Myocyte (in vitro differentiated cells): ENCODE measurements at regions not wholly inside any gene's neighbourhood (a gene's known extent, or its start where the extent isn't known, plus 50 kb on each side); places are given as distances from the start of the nearest gene placed in this dataset.

ENCODE experiments used
- DNase-seq: peaks from one replicate; pipeline ENCODE4 v3.0.0-alpha.2; 2012; ENCODE audit warnings: low read depth

DNA sequence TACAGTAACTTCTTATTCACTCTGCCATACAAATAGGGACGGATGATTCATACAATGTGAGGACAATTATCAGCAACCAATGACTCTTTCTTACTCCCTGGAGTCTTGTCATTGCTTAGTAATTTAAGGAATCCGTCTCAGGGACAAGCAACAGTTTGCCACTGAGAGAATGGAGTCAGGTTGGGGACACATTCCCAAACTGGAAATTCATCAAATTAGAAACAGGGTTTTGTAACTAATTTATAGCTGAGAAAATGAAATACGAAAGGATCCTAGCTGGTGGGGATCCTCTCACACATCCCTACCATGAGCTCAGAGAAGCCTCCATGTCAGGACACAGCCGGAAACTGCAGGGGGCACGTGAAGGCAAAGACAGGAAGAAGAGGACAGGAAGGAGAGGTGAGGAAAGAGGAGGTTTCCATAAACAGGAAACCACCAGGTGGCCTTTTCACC, 50.4 kb upstream of the KDR start:
- DNase-seq = peak; percentile 49

DNA sequence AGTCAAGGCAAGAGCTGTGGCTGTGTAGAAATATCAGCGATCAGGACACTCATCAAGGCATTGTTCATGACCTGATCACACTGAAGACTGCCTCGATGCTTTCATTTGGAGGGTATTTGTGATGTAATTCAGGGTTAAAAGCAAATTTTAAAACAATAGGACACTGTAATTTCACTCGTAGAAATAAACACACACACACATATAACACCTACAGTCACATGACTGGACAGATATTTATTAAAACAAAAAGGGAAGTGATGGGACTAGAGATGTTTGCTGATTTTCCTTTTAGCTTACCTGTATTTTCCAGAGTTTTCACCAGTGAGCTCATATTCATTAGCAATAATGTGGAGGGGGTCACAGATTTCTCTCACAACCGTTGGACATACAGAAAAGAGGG, 51.1 kb upstream of the KDR start:
- no peak for DNase-seq

DNA sequence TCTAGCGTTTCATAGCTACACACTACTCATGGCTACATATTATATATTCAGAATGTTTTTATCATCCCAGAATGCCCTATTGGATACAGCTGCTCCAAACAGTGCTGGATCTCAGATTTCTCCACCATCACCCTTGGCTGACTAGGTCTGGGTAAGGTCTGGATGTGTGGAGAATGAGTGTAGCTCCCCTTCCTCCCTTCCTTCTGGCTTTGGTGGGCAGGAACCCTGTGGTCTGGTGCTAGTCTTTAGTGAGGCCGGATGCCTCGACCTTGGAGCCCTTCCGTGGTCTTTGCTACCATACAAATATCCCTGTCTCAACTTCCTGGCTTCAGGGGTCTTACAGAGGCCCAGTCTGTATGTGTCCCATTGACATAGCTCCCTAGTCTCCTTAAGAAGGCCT, 52.1 kb upstream of the KDR start:
- DNase-seq = peak; percentile 67

DNA sequence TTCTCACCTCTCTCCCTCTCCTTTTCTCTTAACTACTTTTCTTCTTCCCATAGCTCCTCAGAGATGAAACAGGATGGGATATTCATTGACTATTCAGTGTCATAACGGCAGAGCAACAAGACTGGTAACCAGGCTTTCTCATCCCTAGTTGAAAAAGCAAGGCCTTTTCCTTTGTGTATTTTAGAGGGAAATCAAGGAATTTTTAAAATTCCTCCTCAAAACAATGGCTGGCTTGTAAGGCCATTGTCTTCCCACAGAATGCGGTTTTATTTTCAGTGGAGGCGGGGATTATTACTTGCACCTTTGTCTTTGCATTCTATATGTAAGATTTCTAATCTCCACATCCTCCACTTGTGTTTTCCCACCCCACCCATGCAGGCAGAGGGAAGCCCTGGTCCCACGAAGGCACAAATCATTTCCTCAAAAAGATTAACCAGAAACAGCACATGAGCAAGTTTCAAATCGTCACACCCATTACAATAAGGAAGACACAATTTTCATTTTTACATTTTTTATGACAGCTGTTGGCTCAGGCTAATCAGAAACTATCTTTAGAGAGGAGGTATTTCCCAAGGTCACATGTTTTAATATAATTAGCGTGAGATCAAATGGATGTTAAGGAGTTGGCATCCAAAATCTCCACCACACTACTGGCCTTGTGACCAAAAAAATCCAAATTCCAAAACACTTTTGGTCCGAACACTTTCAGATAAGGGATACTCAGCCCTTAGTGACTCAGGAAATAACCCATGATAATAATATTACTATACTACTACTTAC, 53.0 kb upstream of the KDR start:
- DNase-seq = peak; percentile 52

DNA sequence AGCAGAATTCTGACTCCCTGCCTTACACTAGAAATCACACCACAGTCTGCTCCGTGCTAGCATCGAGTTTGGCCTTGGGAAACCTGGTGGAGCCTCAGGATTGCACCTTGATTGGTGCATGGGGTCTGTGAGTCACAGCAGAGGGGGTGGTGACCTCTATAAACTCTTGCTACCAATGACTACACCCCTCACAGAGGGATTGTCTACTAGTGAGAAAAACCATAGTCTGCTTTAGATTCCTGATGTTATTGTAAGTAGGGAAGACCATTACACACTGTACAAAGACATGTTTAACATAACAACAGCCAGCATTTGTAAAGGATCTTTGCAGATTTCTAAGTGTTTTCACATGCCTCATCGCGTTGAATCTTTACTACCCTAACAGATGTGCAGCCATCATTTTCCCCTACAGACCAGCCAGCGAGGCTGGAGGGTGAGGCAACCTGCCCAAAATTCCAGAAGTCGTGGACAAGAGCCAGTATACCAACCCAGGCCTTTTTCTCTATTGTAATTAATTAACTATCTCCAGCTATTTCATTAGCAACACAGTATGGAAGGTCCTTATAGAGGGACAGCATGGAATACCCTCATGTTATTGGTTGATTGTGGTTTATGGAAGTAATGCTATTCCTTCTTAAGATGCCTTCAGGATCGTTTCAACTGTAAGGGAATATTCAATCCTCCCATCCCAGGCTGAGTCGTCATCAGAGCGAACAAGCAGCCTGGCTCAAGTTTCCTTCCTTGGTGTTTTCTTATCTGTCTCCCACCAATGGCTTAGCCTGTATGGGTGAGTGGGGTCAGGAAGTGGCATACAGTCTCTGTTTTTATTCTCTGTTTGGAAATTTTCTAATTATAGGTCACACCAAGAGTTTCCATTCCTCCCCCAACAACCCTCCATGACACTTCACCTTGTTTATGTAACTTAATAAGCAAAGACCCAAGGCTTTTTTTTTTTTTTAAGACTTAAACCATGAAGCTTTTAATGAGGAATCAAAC, 55.9 kb upstream of the KDR start:
- peak; percentile 47 for DNase-seq

DNA sequence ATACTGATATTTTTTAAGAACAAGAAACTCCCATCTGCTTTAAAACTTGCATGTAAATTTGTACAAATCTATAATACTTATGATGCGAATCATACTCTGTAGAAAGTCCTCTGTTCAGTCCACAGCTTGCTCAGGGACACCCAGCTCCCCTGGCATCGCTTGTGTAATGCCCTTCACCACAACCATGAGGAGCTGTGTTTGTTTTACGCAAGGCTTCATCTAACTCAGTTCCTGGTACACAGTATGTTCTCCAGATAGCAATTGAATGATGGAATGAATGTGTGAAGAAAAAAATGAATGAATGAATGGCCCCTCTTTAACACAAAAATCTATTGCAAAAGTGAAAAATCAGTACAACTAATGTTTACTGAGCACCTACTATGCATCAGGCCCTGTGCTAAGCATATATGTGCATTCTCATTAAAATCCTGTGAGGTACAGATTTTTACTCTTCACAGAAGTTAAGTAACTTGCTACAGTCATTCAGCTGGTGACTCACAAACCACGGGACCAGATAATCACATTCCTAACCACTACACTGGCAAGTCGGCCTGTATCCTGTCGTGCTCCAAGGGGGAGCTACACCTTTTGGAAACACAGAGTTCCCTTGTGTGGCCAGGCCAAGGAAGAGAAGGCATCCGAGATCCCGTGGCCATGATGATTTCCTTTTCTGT, 58.7 kb upstream of the KDR start:
- DNase-seq = peak; percentile 67

DNA sequence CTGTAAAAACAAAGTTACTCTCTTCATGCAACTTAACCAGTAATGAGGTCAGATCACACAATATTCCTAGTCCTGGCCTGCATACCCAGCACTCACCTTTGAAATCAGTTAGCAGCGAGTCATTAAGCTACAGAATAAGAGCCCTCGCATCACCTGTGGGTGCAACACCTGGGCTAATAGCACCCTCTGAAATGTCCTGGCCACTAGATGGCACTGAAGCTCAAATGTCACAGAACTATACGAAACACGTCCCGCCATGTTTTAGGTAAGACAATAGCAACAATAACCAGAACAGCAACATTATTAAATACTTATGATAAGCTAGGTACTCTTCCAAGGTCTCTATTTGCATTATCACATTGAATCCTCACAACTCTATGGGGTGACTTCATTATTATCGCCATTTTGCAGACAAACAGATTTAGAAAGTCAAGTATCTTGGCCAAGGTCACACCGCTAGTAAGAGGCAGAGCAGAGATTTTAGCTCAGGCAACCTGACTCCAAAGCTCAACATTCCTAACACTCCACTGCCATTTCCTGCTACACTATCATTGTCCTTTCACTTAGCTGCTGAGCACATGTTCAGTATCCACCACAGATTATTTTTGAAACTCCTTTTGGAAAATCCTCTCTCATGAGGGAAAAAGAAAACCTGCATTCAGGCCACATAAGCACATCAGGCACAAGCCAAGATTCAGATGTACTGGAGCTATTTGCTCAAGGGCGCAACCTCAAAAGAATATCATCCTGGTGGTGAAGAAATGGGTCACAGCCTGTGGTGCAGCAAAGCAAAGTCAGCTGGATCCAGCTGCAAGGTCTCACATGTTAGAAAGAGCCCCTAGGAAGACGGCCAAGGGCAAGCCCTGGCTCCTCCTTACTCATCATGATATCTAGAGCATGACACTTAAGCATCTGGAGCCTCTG, 59.5 kb upstream of the KDR start:
- DNase-seq = peak; percentile 42

DNA sequence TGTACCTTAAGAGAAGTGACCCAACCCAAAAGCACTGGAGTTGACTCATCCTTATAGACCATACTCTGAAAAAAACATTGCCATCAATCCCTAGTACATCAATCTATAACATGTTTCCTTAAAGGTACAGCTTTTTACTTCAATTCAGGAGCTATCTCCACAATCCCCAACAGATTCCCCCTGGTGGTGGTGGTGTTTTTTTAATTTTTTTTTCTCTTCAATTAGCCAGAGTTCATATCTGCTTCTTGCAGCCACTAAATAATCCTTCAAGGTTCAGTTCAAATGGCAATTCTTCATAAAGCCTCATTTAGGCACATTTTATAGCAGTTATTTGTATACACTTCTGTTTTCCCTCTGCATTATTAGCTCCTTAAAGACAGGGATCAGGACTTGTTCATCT, 60.7 kb upstream of the KDR start:
- no peak for DNase-seq

DNA sequence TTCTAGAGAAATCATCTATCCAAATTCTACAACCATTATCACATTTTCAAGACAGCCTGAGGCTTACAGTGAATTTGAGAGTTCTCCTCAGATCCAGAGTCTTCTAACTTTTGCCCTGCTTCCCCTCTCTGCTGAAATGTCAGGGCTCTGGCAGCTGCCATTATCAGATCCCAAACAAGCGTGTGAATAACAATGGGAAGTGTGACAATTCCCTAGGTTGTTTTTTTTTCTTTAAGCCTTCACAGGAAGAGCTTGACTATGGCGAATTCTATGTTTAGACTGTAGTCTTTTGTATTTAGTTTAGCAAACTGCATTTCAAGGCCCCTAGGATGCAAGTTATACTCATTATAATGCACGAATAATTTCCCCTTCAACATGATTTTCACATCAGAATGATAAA, 61.3 kb upstream of the KDR start:
- DNase-seq = no peak

DNA sequence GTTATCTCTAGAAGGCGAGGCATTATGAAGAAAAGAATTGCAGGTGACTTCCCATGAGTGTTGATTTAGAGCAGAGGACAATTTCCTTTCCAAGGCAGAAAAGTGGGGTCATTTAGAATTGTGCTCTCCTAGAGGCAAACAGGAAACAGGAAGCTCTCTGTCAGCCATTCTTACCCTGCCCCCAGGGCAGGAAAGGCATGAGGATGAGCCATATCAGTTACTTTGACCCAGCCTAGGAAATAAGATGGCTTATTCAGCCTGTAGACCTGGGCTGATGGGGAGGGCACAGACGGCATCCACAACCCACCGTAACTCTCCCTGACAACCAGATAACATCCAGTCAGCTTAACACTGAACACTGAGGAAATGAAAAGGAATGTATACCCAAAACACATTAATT, 88.8 kb upstream of the KDR start:
- no peak for DNase-seq

DNA sequence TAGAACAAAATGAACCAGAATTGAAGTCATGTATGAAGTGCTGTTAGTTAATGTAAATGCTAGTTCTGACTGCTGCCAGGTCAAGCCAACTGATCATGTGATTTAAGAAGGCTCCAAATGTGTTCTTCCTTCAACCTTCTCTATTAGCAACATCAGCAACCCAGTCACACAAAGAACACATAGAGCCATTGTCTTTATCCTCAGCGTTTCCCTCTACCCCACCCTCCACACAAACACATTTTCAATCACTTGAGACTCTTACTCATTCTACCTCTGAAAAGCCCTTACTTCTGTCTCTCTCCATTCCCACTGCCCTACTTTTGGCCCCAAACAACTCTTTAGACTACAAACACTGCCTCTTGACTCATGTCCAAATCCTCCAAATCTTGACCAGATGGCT, 89.7 kb upstream of the KDR start:
- no peak for DNase-seq

DNA sequence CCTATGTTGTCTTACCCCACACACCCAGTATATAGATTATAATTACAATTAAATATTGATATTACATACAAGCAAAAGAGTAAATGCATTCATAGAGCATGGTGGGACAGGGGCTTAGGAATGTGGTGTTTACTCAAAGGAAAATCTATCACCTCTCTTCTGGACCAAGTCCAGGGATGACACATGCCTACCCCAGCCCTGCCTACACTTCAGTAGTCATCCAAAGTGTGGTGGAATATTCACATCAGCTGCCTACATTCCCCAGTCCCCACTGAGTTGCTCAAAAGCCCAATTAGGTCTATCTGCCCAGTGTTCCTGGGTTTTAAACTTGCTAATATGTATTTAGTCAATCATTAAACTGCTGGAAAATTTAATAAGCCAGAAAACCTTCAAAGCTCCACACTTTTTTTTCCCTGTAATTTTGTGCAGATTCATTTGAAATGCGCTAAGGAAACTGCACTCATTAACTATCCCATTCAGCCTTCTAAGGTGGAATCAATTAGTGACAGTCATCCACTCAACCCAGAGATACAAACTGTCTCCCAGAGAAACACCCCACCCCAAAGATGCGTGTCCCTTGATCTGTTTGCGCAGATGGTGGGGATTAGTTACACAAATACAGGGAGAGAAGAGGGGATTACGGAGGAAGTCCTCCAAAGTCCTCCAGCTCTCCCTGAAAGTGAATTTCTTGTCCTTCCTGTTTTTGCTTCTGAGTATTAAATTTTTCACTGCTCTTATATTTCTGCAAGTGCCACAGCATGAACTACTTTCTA, 91.7 kb upstream of the KDR start:
- peak; percentile 43 for DNase-seq

DNA sequence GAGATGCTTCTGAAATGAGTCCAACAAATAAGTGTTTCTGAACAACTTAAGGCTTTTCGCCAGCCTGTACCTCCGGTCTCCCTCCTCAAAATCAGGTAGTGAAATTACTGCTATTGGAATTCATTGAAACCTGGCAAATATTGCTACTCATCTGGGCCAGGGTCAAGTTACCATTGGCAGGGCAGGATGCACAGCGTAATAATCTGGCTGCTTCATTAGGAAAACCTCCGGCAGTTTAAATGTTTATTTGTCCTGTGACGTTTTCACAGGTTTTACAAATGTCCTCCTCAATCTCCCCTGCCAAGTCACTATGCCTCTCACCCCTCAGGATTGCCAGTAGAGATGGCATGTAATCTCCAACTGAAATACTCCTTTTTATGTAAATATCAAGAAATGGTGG, 92.6 kb upstream of the KDR start:
- no peak for DNase-seq

DNA sequence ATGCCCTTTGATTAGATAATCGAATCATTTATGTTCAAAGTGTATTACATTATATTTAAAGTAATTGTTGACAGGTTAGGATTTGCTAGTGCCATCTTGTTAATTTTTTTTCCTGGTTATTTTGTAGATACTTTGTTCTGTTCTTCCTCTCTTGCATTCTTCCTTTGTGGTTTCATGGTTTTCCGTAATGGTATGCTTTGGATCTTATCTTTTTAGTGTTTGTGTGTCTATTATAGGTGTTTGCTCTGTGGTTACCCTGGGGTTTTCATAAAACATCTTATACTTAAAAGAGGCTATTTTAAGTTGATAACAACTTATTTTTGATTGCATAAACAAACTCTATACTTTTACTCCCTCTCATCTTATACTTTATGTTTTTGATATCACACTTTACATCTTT, 108.2 kb upstream of the SRD5A3 start:
- no peak for DNase-seq

DNA sequence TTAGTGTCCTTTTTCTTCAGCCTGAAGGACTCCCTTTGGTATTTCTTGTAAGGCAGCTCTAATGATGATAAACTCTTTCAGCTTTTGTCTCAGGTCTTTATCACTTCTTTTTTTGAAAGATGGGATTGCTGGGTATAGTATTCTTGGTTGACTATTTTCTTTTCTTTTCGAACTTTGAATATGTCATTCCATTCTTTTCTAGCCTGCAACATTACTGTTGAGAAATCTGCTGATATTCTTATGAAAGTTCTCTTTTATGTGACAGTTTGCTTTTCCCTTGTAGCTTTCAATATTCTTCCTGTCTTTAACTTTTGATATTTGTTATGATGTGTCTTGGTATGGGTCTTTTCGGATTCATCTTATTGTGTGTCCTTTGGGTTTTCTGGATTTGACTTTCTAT, 107.6 kb upstream of the SRD5A3 start:
- no peak for DNase-seq

DNA sequence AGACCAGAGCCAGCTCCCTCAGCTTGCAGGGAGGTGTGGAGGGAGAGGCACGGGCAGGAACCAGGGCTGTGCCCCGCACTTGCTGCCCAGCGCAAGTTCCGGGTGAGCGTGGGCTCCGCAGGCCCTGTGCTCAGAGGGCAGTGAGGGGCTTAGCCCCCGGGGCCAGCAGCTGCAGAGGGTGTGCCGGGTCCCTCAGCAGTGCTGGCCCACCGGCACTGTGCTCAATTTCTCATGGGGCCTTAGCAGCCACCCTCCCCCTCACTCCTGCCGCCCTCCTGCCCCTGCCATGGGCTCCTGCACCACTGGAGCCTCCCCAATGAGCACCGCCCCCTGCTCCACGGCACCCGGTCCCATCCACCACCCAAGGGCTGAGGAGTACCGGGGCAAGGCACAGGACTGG, 104.6 kb upstream of the SRD5A3 start:
- no peak for DNase-seq

DNA sequence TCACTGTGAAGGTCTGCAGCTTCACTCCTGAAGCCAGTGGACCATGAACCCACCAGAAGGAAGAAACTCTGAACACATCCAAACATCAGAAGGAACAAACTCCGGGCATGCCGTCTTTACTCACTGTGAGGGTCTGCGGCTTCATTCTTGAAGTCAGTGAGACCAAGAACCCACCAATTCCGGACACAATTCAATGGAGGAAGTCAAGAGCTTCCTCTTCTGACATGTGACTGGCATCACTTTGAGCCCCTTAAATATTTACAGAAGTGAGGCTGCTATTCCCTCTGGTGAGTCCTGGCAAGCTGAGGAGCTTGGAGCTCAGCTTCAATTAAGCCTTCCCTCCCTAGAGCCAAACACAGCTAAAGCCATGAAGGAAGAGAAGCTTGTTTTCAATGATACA, 103.5 kb upstream of the SRD5A3 start:
- DNase-seq = no peak

DNA sequence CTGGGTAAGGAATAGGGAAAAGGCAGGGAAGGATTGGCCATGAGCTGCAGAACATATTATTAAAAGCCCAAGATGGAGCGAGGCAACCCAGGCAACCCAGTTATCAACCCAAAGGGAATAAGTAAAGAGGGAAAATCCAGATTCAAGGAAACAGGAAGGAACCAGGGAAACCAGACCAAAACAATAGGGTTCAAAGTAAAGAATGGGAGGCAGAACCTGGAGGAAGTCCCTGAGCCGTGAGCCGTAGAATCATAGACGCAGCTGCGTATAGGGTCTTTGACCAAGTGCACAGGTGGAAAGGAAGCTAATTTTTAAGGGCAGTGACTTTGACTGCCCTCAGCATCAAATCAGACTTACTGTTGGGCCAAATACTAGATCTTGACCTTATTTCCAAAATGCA, 98.5 kb upstream of the SRD5A3 start:
- no peak for DNase-seq

DNA sequence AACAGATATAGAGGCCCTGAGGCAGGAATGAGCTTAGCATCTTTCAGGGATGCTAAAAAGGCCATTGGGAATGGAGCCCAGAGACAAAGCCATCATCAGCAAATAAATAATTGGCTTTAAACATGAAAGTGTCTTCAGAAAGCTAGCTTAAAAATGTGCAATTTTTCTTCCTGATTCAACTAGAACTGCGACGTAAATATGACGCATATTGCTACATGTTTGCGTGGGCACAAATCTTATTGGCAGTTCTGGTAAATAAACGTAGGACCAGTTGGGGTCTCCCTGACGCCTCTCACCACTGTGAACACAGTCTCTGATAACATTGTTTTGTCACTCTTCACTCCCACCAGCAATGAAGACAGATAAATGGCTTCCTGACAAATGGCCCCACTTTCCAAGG, 97.3 kb upstream of the SRD5A3 start:
- DNase-seq = no peak

DNA sequence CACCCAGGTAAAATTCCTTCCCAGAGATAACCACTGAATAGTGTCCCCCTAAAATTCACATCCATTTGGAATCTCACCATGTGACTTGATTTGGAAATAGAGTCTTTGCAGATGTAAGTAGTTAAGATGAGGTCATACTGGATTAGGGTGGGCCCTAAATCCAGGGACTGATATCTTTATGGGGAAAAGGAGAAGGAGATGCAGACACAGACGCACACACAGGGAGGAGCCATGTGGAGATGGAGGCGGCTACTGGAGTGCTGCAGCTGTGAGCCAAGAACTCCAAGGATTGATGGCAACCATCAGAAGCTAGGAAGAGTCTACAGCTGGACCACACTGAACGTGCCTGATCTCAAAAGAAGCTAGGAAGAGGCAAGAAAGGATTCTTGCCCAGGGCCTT, 96.6 kb upstream of the SRD5A3 start:
- DNase-seq = no peak
